HUES6 (cell line): ENCODE measurements at regions not wholly inside any gene's neighbourhood (a gene's known extent, or its start where the extent isn't known, plus 50 kb on each side); places are given as distances from the start of the nearest gene placed in this dataset.

Experiments used
- H3K27ac ChIP-seq: 2 replicates; pipeline ENCODE4 v1.7.0; 2013; ENCODE audit warnings: low read depth, mild to moderate bottlenecking, low read length, inconsistent platforms
- H3K27me3 ChIP-seq: 2 replicates; pipeline ENCODE4 v1.6.1; 2013; ENCODE audit warnings: low read length; ENCODE audit not compliant: control insufficient read depth, insufficient read depth
- H3K36me3 ChIP-seq: 2 replicates; pipeline ENCODE4 v1.6.1; 2013; ENCODE audit warnings: low read length; ENCODE audit not compliant: control insufficient read depth, insufficient read depth
- H3K4me1 ChIP-seq: 2 replicates; pipeline ENCODE4 v1.6.1; 2013; ENCODE audit warnings: low read length; ENCODE audit not compliant: control insufficient read depth, insufficient read depth
- H3K4me3 ChIP-seq: 2 replicates; pipeline ENCODE4 v1.5.1; 2013; ENCODE audit warnings: low read depth, low read length
- H3K9ac ChIP-seq: one replicate; pipeline ENCODE4 v1.6.1; 2013; ENCODE audit warnings: mild to moderate bottlenecking, low read length
- H3K9me3 ChIP-seq: 2 replicates; pipeline ENCODE4 v1.6.1; 2013; ENCODE audit warnings: low read depth, low read length; ENCODE audit not compliant: control insufficient read depth, insufficient read depth

GRCh38 chr21:20522611-20523010 lies 475.6 kb upstream of the NCAM2 start:
- Histone ChIP-seq H3K9ac (no peak overlapping the region), H3K9me3 (no peaks in the 10 kb centered on the region), H3K4me3 (no peak overlapping the region), H3K27me3 (no peaks in the 10 kb centered on the region), H3K36me3 (no peaks in the 10 kb centered on the region), H3K27ac (no peak overlapping the region), H3K4me1 (no peaks in the 10 kb centered on the region)

- no peak overlapping the region for H3K9ac ChIP-seq
- H3K4me3 ChIP-seq: no peak overlapping the region
- H3K9me3 ChIP-seq: no peaks in the 10 kb centered on the region
- no peak overlapping the region for H3K27ac ChIP-seq
- no peaks in the 10 kb centered on the region for H3K27me3 ChIP-seq
- no peaks in the 10 kb centered on the region for H3K36me3 ChIP-seq
- no peaks in the 10 kb centered on the region for H3K4me1 ChIP-seq
Observed at GRCh38 chr21:20523191-20523590, 475.0 kb upstream of the NCAM2 start.

DNA sequence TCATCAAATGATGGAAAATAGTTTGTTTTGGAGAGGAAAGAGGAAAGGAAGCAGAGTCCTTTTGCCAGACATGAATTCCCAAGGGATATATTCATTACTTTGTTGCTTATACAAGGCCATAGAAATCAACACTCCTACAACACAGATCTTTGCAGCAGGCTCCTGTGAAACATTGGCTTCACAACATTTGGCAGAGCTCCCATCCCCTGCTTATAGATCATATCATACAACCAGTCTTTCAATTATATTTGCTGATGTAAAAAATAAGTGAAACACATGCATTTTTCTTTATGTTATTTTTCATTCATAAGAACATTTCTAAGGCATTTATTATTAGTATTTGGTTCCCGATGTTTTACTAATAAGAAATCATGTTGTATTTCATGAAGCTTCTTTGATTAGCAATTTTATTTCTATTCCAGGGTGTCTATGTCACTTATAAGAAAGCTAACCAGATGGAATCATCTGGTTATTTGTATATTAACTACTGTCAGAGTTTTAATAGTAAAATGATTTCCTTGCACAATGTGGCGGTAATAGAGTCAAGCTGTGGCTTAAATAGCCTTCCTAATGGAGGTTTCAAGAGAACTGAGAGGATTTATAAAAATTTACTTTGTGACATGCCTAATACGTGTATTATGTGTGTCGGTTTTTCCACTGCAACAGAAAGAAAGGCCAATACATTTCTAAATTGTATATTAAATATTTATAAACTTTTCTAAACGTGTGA lies 470.3 kb upstream of the NCAM2 start:
- H3K4me1 ChIP-seq: no peaks in the 10 kb centered on the region
- no peak overlapping the region for H3K4me3 ChIP-seq
- no peak overlapping the region for H3K27ac ChIP-seq
- no peaks in the 10 kb centered on the region for H3K9me3 ChIP-seq
- no peaks in the 10 kb centered on the region for H3K36me3 ChIP-seq
- H3K27me3 ChIP-seq: no peaks in the 10 kb centered on the region
- no peak overlapping the region for H3K9ac ChIP-seq

- Histone ChIP-seq H3K4me3 (no peak overlapping the region), H3K27ac (no peak overlapping the region), H3K27me3 (no peaks in the 10 kb centered on the region), H3K9ac (no peak overlapping the region), H3K4me1 (no peaks in the 10 kb centered on the region), H3K9me3 (no peaks in the 10 kb centered on the region), H3K36me3 (no peaks in the 10 kb centered on the region)
Observed at GRCh38 chr21:20537130-20537529, 461.1 kb upstream of the NCAM2 start.

- Histone ChIP-seq H3K36me3 (no peaks in the 10 kb centered on the region), H3K27ac (no peak overlapping the region), H3K27me3 (no peaks in the 10 kb centered on the region), H3K9ac (no peak overlapping the region), H3K4me1 (no peaks in the 10 kb centered on the region), H3K4me3 (no peak overlapping the region), H3K9me3 (no peaks in the 10 kb centered on the region)
Observed at GRCh38 chr21:20538039-20538658, 460.1 kb upstream of the NCAM2 start.

DNA sequence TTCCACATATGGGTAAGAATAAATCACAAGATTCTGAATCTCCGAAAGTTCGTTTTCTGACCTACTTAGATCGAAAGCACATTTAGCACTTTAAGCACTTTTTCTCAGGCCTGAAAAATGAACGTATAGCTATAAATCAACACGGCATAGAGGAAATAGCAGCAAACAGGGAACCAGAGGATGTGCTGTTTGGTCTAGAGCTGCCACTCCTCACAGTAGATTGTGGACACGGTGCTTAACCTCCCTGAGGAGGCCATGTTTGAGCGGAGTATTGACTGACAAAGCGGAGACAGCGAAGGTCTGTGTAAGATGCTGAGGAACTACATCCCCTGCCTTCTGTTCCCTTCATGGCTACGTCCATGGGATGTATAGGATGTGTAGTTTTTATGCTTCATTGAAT lies 452.8 kb upstream of the NCAM2 start:
- H3K9ac ChIP-seq: no peak overlapping the region
- H3K27ac ChIP-seq: no peak overlapping the region
- H3K4me1 ChIP-seq: no peaks in the 10 kb centered on the region
- H3K4me3 ChIP-seq: no peak overlapping the region
- no peaks in the 10 kb centered on the region for H3K36me3 ChIP-seq
- H3K9me3 ChIP-seq: no peaks in the 10 kb centered on the region
- no peaks in the 10 kb centered on the region for H3K27me3 ChIP-seq

GRCh38 chr21:20551939-20552338 lies 446.3 kb upstream of the NCAM2 start:
- no peaks in the 10 kb centered on the region for H3K36me3 ChIP-seq
- H3K9ac ChIP-seq: no peak overlapping the region
- H3K27ac ChIP-seq: no peak overlapping the region
- no peak overlapping the region for H3K4me3 ChIP-seq
- no peaks in the 10 kb centered on the region for H3K27me3 ChIP-seq
- H3K9me3 ChIP-seq: no peaks in the 10 kb centered on the region
- H3K4me1 ChIP-seq: no peaks in the 10 kb centered on the region

DNA sequence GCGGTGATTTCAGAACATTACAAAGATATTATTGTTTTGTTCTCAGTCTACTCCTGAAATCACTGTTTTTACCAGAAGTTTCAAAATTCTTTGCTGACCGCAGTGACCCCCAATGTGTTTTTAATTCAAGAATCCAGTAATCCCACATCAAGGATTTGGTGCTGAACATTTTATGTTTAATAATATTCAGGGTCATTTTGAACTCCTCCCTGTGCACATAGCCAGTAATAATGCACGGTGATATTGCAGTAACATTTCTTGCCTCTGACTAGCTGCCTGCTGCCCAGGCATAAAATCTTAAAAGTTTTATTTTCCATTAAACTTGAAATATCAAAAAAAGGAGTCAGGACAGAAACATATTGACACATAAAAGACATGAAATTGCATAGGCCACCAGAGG lies 443.4 kb upstream of the NCAM2 start:
- Histone ChIP-seq H3K27ac (no peak overlapping the region), H3K9ac (no peak overlapping the region), H3K9me3 (no peaks in the 10 kb centered on the region), H3K4me1 (no peaks in the 10 kb centered on the region), H3K27me3 (no peaks in the 10 kb centered on the region), H3K4me3 (no peak overlapping the region), H3K36me3 (no peaks in the 10 kb centered on the region)

- Histone ChIP-seq H3K27ac (no peak overlapping the region), H3K4me3 (no peak overlapping the region), H3K9me3 (no peaks in the 10 kb centered on the region), H3K36me3 (no peaks in the 10 kb centered on the region), H3K27me3 (no peaks in the 10 kb centered on the region), H3K9ac (no peak overlapping the region), H3K4me1 (peaks cover 4% of the 10 kb centered on the region)
Observed at GRCh38 chr21:20570824-20571232, 427.4 kb upstream of the NCAM2 start.

DNA sequence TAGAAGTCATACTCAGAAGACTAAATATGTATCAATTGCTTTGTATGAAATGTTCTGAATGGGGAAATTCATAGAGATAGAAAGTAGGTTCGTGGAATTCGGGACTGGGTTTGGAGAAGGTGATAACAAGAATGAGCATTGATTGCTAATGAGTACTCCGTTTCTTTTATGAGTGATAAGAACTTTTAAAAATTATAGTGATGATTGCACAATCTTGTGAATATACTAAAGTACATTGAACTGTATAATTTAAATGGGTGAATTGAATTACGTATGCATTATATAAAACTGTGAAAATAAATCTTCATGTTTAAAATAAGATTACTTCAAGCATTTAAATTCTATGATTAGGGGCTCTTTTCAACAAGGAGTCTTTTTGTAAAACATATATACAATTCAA lies 425.6 kb upstream of the NCAM2 start:
- H3K27ac ChIP-seq: no peak overlapping the region
- H3K9ac ChIP-seq: no peak overlapping the region
- no peaks in the 10 kb centered on the region for H3K36me3 ChIP-seq
- no peaks in the 10 kb centered on the region for H3K27me3 ChIP-seq
- H3K4me3 ChIP-seq: no peak overlapping the region
- H3K9me3 ChIP-seq: no peaks in the 10 kb centered on the region
- H3K4me1 ChIP-seq: peaks cover 4% of the 10 kb centered on the region

DNA sequence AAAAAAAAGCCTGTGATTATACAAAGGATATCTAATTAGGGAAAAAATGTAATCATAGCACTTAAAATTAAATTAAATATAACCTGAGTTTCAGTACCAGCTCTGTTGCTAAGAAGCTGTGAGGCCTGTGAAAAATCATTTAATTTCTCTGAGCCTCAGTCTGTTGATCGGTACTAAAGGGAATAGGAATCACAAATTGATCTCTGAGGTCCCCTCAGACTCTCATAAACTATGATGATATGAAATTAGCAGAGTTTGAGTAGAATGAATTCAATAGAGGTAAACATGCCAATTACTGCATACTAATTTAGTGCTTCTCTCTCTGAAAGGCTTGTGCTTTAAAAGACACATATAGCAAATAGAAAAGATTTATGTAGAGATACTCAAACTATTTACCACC lies 416.8 kb upstream of the NCAM2 start:
- Histone ChIP-seq H3K27me3 (no peaks in the 10 kb centered on the region), H3K4me1 (no peaks in the 10 kb centered on the region), H3K27ac (no peak overlapping the region), H3K4me3 (no peak overlapping the region), H3K36me3 (no peaks in the 10 kb centered on the region), H3K9ac (no peak overlapping the region), H3K9me3 (no peaks in the 10 kb centered on the region)
